ENCODE measurements at regions not wholly inside any gene's neighbourhood (a gene's known extent, or its start where the extent isn't known, plus 50 kb on each side); places are given as distances from the start of the nearest gene placed in this dataset.

GRCh38 chr3:72641072-72641471 is 207.2 kb downstream of the SHQ1 start:
- no peaks in the 10 kb centered on the region for H3K4me1 ChIP-seq (ENCODE audit: low read length)
- H3K79me2 ChIP-seq (ENCODE audit: low read length) = no peaks in the 10 kb centered on the region
- H4K20me1 ChIP-seq (ENCODE audit: insufficient read depth, low read depth, low read length) = no peaks in the 10 kb centered on the region
- H3K9me3 ChIP-seq (ENCODE audit: low read length) = no peaks in the 10 kb centered on the region
- DNase-seq = no peak
- no peak overlapping the region for H2AFZ ChIP-seq (ENCODE audit: low read length)
- no peak overlapping the region for H3K27ac ChIP-seq (ENCODE audit: low read length)
- H3K9me2 ChIP-seq (replicated peaks; ENCODE audit: insufficient read depth, low read length) = no peaks in the 10 kb centered on the region
- no peak overlapping the region for H3K4me3 ChIP-seq (ENCODE audit: low read length)
- no peak overlapping the region for H3K9ac ChIP-seq (ENCODE audit: low read length)
- no peaks in the 10 kb centered on the region for H3K36me3 ChIP-seq (ENCODE audit: insufficient read depth, low read length)
- no peaks in the 10 kb centered on the region for H3K27me3 ChIP-seq (ENCODE audit: low read length)
- H3K4me2 ChIP-seq (ENCODE audit: low read depth, low read length, poor library complexity, severe bottlenecking) = no peak overlapping the region

GRCh38 chr3:72636969-72637597 is 211.2 kb downstream of the SHQ1 start:
- Histone ChIP-seq H3K27ac (ENCODE audit: low read length) (no peak overlapping the region), H3K79me2 (ENCODE audit: low read length) (no peaks in the 10 kb centered on the region), H3K4me2 (ENCODE audit: low read depth, low read length, poor library complexity, severe bottlenecking) (no peak overlapping the region), H2AFZ (ENCODE audit: low read length) (no peak overlapping the region), H3K36me3 (ENCODE audit: insufficient read depth, low read length) (no peaks in the 10 kb centered on the region), H3K27me3 (ENCODE audit: low read length) (no peaks in the 10 kb centered on the region), H3K9me3 (ENCODE audit: low read length) (no peaks in the 10 kb centered on the region), H3K9me2 (replicated peaks; ENCODE audit: insufficient read depth, low read length) (no peaks in the 10 kb centered on the region), H3K4me1 (ENCODE audit: low read length) (no peaks in the 10 kb centered on the region), H3K4me3 (ENCODE audit: low read length) (no peak overlapping the region), H3K9ac (ENCODE audit: low read length) (no peak overlapping the region), H4K20me1 (ENCODE audit: insufficient read depth, low read depth, low read length) (no peaks in the 10 kb centered on the region)
- no peak for DNase-seq

- Histone ChIP-seq H2AFZ (ENCODE audit: low read length) (no peak overlapping the region), H3K36me3 (ENCODE audit: insufficient read depth, low read length) (no peaks in the 10 kb centered on the region), H4K20me1 (ENCODE audit: insufficient read depth, low read depth, low read length) (no peaks in the 10 kb centered on the region), H3K27me3 (ENCODE audit: low read length) (no peaks in the 10 kb centered on the region), H3K4me3 (ENCODE audit: low read length) (no peak overlapping the region), H3K9me2 (replicated peaks; ENCODE audit: insufficient read depth, low read length) (no peaks in the 10 kb centered on the region), H3K27ac (ENCODE audit: low read length) (no peak overlapping the region), H3K9me3 (ENCODE audit: low read length) (no peaks in the 10 kb centered on the region), H3K4me1 (ENCODE audit: low read length) (no peaks in the 10 kb centered on the region), H3K9ac (ENCODE audit: low read length) (no peak overlapping the region), H3K4me2 (ENCODE audit: low read depth, low read length, poor library complexity, severe bottlenecking) (no peak overlapping the region), H3K79me2 (ENCODE audit: low read length) (no peaks in the 10 kb centered on the region)
- no peak for DNase-seq
Observed at GRCh38 chr3:72635551-72635950, 212.7 kb downstream of the SHQ1 start.

- H3K9me2 ChIP-seq (replicated peaks; ENCODE audit: insufficient read depth, low read length) = no peaks in the 10 kb centered on the region
- H4K20me1 ChIP-seq (ENCODE audit: insufficient read depth, low read depth, low read length) = no peaks in the 10 kb centered on the region
- H3K4me1 ChIP-seq (ENCODE audit: low read length) = no peaks in the 10 kb centered on the region
- H3K36me3 ChIP-seq (ENCODE audit: insufficient read depth, low read length) = no peaks in the 10 kb centered on the region
- no peak overlapping the region for H3K27ac ChIP-seq (ENCODE audit: low read length)
- no peak overlapping the region for H3K9ac ChIP-seq (ENCODE audit: low read length)
- H3K79me2 ChIP-seq (ENCODE audit: low read length) = no peaks in the 10 kb centered on the region
- no peak overlapping the region for H3K4me3 ChIP-seq (ENCODE audit: low read length)
- DNase-seq = no peak
- no peak overlapping the region for H2AFZ ChIP-seq (ENCODE audit: low read length)
- no peaks in the 10 kb centered on the region for H3K27me3 ChIP-seq (ENCODE audit: low read length)
- H3K4me2 ChIP-seq (ENCODE audit: low read depth, low read length, poor library complexity, severe bottlenecking) = no peak overlapping the region
- no peaks in the 10 kb centered on the region for H3K9me3 ChIP-seq (ENCODE audit: low read length)
Observed at GRCh38 chr3:72634128-72634527, 214.1 kb downstream of the SHQ1 start.

- Histone ChIP-seq H3K27me3 (ENCODE audit: low read length) (no peaks in the 10 kb centered on the region), H3K9me2 (replicated peaks; ENCODE audit: insufficient read depth, low read length) (no peaks in the 10 kb centered on the region), H3K27ac (ENCODE audit: low read length) (no peak overlapping the region), H3K4me1 (ENCODE audit: low read length) (no peaks in the 10 kb centered on the region), H3K4me3 (ENCODE audit: low read length) (no peak overlapping the region), H3K4me2 (ENCODE audit: low read depth, low read length, poor library complexity, severe bottlenecking) (no peak overlapping the region), H3K9ac (ENCODE audit: low read length) (no peak overlapping the region), H3K36me3 (ENCODE audit: insufficient read depth, low read length) (no peaks in the 10 kb centered on the region), H3K9me3 (ENCODE audit: low read length) (no peaks in the 10 kb centered on the region), H2AFZ (ENCODE audit: low read length) (no peak overlapping the region), H4K20me1 (ENCODE audit: insufficient read depth, low read depth, low read length) (no peaks in the 10 kb centered on the region), H3K79me2 (ENCODE audit: low read length) (no peaks in the 10 kb centered on the region)
- no peak for DNase-seq
Observed at GRCh38 chr3:72633534-72633933, 214.7 kb downstream of the SHQ1 start.

GRCh38 chr3:72633121-72633520 is 215.1 kb downstream of the SHQ1 start:
- Histone ChIP-seq H3K27me3 (ENCODE audit: low read length) (no peaks in the 10 kb centered on the region), H4K20me1 (ENCODE audit: insufficient read depth, low read depth, low read length) (no peaks in the 10 kb centered on the region), H3K4me3 (ENCODE audit: low read length) (no peak overlapping the region), H3K36me3 (ENCODE audit: insufficient read depth, low read length) (no peaks in the 10 kb centered on the region), H3K4me1 (ENCODE audit: low read length) (no peaks in the 10 kb centered on the region), H3K9me2 (replicated peaks; ENCODE audit: insufficient read depth, low read length) (no peaks in the 10 kb centered on the region), H3K9ac (ENCODE audit: low read length) (no peak overlapping the region), H3K27ac (ENCODE audit: low read length) (no peak overlapping the region), H3K79me2 (ENCODE audit: low read length) (no peaks in the 10 kb centered on the region), H3K9me3 (ENCODE audit: low read length) (no peaks in the 10 kb centered on the region), H3K4me2 (ENCODE audit: low read depth, low read length, poor library complexity, severe bottlenecking) (no peak overlapping the region), H2AFZ (ENCODE audit: low read length) (no peak overlapping the region)
- DNase-seq = no peak

GRCh38 chr3:72632129-72632528 is 216.1 kb downstream of the SHQ1 start:
- DNase-seq = no peak
- no peaks in the 10 kb centered on the region for H3K27me3 ChIP-seq (ENCODE audit: low read length)
- H3K9me3 ChIP-seq (ENCODE audit: low read length) = no peaks in the 10 kb centered on the region
- H3K4me3 ChIP-seq (ENCODE audit: low read length) = no peak overlapping the region
- no peaks in the 10 kb centered on the region for H3K36me3 ChIP-seq (ENCODE audit: insufficient read depth, low read length)
- H3K4me2 ChIP-seq (ENCODE audit: low read depth, low read length, poor library complexity, severe bottlenecking) = no peak overlapping the region
- no peaks in the 10 kb centered on the region for H3K4me1 ChIP-seq (ENCODE audit: low read length)
- H2AFZ ChIP-seq (ENCODE audit: low read length) = no peak overlapping the region
- no peaks in the 10 kb centered on the region for H4K20me1 ChIP-seq (ENCODE audit: insufficient read depth, low read depth, low read length)
- no peak overlapping the region for H3K9ac ChIP-seq (ENCODE audit: low read length)
- no peaks in the 10 kb centered on the region for H3K9me2 ChIP-seq (replicated peaks; ENCODE audit: insufficient read depth, low read length)
- no peak overlapping the region for H3K27ac ChIP-seq (ENCODE audit: low read length)
- H3K79me2 ChIP-seq (ENCODE audit: low read length) = no peaks in the 10 kb centered on the region

- Histone ChIP-seq H3K9me3 (ENCODE audit: low read length) (no peaks in the 10 kb centered on the region), H3K4me2 (ENCODE audit: low read depth, low read length, poor library complexity, severe bottlenecking) (no peak overlapping the region), H3K9me2 (replicated peaks; ENCODE audit: insufficient read depth, low read length) (no peaks in the 10 kb centered on the region), H3K4me1 (ENCODE audit: low read length) (no peaks in the 10 kb centered on the region), H3K36me3 (ENCODE audit: insufficient read depth, low read length) (no peaks in the 10 kb centered on the region), H3K4me3 (ENCODE audit: low read length) (no peak overlapping the region), H3K79me2 (ENCODE audit: low read length) (no peaks in the 10 kb centered on the region), H3K27me3 (ENCODE audit: low read length) (no peaks in the 10 kb centered on the region), H3K27ac (ENCODE audit: low read length) (no peak overlapping the region), H4K20me1 (ENCODE audit: insufficient read depth, low read depth, low read length) (no peaks in the 10 kb centered on the region), H3K9ac (ENCODE audit: low read length) (no peak overlapping the region), H2AFZ (ENCODE audit: low read length) (no peak overlapping the region)
- DNase-seq = no peak
Observed at GRCh38 chr3:72630969-72631344, 217.3 kb downstream of the SHQ1 start.
